Epithelial cell of esophagus (primary cell): ENCODE measurements at regions not wholly inside any gene's neighbourhood (a gene's known extent, or its start where the extent isn't known, plus 50 kb on each side); places are given as distances from the start of the nearest gene placed in this dataset.

ENCODE experiments used
- DNase-seq: peaks from one replicate; pipeline ENCODE4 v3.0.0; 2010; ENCODE audit warnings: low read depth
- H3K4me3 ChIP-seq: 2 replicates; pipeline ENCODE4 v1.5.1; 2011; ENCODE audit warnings: mild to moderate bottlenecking, low read length, control low read depth
- CTCF ChIP-seq: IDR thresholded peaks from 2 replicates; pipeline ENCODE4 v1.5.1; 2011; ENCODE audit warnings: low read depth, mild to moderate bottlenecking, low read length, control low read depth, inconsistent platforms; ENCODE audit not compliant: insufficient read depth; ENCODE audit errors: missing control alignments

DNA sequence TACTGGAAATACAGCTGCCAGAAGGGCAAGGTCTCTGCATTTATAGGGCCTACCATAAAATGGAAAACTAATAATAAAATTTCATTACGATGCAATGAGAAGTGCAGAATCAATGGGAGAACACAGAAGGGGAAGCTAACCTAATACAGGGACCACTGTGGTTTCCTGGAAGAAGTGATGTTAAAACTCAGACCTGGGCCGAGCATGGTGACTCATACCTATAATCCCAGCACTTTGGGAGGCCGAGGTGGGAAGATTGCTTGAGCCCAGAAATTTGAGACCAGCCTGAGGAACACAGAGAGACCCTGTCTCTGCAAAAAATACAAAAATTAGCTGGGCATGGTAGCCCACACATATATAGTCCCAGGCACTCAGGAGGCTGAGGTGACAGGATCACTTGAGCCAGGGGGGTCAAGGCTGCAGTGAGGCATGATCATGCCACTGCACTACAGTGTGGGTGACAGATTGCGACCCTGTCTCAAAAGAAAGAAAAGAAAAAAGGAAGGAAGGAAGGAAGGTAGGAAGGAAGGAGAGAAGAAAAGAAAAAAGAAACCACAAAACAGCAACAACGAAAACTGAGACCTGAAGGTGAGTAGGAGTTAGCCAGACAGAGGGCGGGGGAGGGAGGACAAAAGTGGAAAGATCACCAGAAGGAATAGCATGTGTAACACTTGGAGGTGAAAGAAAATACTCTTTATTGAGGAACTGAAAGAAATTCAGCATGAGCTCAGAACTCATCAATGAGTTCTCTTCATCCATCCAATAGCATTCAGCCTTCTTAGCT is 58.3 kb upstream of the DTNA start:
- H3K4me3 ChIP-seq: no peak overlapping the region
- DNase-seq: no peak
- no peak for TF ChIP-seq CTCF

GRCh38 chr18:34655131-34655530 is 55.0 kb upstream of the DTNA start:
- DNase-seq: no peak
- H3K4me3 ChIP-seq: no peak overlapping the region
- TF ChIP-seq CTCF: no peak

DNA sequence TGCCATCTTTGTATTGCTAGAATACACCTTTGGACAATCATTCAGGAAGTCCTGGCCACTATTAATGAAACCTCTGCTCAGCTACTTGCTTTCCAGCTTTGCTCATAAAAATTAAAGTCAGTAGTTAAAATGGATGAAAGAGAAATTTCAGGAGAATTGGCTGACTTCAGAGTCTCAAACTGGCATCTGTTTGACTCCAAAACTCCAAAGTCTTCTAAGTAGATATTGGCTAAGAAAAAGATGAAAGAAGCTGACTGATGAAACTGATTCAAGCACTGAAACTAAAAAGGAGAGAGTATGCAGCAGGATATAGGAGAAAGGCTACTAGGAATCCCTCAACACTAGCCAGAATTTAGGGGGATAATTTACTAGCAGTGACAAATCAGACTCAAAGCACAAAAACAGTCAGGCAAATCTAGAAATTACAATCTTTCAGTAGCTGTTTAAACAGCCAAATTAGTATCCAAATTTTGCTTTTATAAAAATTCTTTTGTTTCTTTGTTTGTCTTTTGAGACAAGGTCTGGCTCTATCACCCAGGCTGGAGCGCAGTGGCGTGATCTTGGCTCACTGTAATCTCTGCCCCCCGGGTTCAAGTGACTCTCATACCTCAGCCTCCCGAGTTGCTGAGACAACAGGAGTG is 52.1 kb upstream of the DTNA start:
- no peak for DNase-seq
- no peak overlapping the region for H3K4me3 ChIP-seq
- no peak for TF ChIP-seq CTCF

DNA sequence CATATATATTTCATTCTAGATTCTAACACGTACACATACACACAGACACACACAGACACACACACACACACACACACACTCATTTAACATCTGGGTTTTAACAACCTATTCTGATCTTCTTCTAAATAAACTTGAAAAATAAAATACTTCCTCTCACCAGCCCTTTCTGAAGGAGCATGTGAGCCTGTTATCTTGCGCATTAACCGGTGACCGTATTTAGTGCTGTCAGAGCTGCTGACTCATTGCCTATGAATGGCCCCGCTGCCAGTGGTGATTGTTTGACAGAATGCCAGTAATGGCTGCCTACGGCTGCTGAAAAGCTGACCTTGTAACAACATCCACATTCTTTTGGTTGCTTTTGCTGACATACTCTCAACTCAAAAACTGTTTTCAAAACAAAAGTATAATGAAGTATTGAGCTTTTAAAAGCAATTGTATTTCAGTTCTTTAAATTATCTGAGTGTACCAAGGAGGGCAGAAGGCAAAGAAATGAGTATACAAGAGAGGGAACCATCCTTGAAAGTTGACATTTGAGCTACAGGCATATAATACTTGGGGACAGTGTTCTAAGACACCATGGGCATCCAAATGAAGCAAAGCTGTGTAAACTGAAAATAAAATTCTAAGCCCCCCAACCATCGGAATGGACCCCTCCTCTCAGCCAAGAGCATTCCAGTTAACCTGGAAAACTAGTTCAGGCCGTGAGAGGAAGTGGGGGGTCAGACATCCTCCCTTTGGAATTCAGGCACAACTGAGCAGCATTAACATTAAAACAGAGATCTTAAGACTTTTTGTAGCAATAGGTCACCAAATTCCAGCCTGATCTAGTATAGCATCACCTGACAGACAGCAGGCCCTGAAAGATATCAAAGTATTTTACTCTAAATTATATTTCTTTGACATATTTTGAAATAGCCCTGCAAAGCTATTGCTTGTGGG is 50.2 kb upstream of the DTNA start:
- no peak overlapping the region for H3K4me3 ChIP-seq
- TF ChIP-seq CTCF: no peak
- DNase-seq: peak; percentile 93
